ENCODE measurements at regions not wholly inside any gene's neighbourhood (a gene's known extent, or its start where the extent isn't known, plus 50 kb on each side); places are given as distances from the start of the nearest gene placed in this dataset.

DNA sequence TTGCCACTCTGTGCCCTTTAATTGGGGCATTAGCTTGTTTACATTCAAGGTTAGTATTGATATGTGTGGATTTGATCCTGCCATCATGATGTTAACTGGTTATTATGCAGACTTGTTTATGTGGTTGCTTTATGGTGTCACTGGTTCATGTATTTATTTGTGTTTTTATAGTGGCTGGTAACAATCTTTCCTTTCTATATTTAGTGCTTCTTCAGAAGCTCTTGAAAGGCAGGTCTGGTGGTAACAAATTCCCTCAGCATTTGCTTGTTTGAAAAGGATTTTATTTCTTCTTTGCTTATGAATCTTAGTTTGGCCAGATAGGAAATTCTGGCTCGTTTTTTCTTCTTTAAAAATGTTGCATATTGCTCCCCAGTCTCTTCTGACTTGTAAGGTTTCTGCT lies 215.4 kb downstream of the ZC3H11B start (continued):
- TF ChIP-seq MAFK (IDR thresholded peaks at IDR 0.05; ENCODE audit: partially characterized antibody) (no peak), EP300 (IDR thresholded peaks at IDR 0.05) (no peak), ZNF302 (CRISPR knock-in tag; IDR thresholded peaks at IDR 0.05) (no peak)

DNA sequence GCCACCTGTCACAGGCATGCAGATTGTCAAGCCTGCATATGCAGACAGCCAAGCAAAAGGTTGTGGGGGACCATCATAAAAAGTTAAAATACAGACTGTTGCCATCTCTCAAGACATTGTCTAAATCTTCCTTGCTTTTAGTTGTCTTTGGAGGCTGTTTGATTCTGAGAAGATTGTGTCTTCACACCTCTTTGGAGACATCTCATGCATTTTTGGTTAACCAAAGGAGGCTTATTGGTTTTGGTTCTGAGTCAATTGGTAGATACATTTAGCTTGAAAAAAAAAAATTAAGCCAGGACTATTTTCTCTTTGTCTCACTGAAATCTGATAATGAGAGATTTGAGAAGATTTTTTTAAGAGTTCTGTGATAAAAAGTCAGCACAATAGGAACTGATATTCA lies 217.6 kb downstream of the LYPLAL1 start:
- DNase-seq (ENCODE audit: low read depth in 1 of 2, low spot score in 1 of 2): no peak
- no peak overlapping the region for H3K4me3 ChIP-seq
- TF ChIP-seq MAFK (IDR thresholded peaks at IDR 0.05; ENCODE audit: partially characterized antibody): no peak
- TF ChIP-seq POLR2AphosphoS2 (conservative IDR thresholded peaks at IDR 0.05; ENCODE audit: low read length): no peak
- TF ChIP-seq, protein P1, sequence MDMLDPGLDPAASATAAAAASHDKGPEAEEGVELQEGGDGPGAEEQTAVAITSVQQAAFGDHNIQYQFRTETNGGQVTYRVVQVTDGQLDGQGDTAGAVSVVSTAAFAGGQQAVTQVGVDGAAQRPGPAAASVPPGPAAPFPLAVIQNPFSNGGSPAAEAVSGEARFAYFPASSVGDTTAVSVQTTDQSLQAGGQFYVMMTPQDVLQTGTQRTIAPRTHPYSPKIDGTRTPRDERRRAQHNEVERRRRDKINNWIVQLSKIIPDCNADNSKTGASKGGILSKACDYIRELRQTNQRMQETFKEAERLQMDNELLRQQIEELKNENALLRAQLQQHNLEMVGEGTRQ (IDR thresholded peaks at IDR 0.05): no peak
- no peak for TF ChIP-seq HOXA7 (CRISPR knock-in tag; IDR thresholded peaks at IDR 0.05)
- TF ChIP-seq SREBF2 (IDR thresholded peaks at IDR 0.05): no peak
- no peak for TF ChIP-seq EHF (CRISPR knock-in tag; IDR thresholded peaks at IDR 0.05)
- no peak for TF ChIP-seq MAZ (IDR thresholded peaks at IDR 0.05; ENCODE audit: borderline replicate concordance, low read depth, low read length)
- TF ChIP-seq, protein P2, sequence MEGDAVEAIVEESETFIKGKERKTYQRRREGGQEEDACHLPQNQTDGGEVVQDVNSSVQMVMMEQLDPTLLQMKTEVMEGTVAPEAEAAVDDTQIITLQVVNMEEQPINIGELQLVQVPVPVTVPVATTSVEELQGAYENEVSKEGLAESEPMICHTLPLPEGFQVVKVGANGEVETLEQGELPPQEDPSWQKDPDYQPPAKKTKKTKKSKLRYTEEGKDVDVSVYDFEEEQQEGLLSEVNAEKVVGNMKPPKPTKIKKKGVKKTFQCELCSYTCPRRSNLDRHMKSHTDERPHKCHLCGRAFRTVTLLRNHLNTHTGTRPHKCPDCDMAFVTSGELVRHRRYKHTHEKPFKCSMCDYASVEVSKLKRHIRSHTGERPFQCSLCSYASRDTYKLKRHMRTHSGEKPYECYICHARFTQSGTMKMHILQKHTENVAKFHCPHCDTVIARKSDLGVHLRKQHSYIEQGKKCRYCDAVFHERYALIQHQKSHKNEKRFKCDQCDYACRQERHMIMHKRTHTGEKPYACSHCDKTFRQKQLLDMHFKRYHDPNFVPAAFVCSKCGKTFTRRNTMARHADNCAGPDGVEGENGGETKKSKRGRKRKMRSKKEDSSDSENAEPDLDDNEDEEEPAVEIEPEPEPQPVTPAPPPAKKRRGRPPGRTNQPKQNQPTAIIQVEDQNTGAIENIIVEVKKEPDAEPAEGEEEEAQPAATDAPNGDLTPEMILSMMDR (IDR thresholded peaks at IDR 0.05): no peak
- no peak for TF ChIP-seq ZSCAN20 (CRISPR knock-in tag; IDR thresholded peaks at IDR 0.05)
- TF ChIP-seq POLR2A (IDR thresholded peaks at IDR 0.05; ENCODE audit: low read length): no peak
- no peaks in the 10 kb centered on the region for H3K4me1 ChIP-seq
- no peak for FAIRE-seq
- no peak for ATAC-seq
- POLR2A ChIA-PET: no interaction called here
- CTCF ChIA-PET: no interaction called here
- H3K27ac ChIP-seq: no peak overlapping the region
- H3K4me2 ChIP-seq: no peak overlapping the region
- peaks cover 4% of the 10 kb centered on the region; the same call in 1 of the 3 replicates for H3K9me3 ChIP-seq

DNA sequence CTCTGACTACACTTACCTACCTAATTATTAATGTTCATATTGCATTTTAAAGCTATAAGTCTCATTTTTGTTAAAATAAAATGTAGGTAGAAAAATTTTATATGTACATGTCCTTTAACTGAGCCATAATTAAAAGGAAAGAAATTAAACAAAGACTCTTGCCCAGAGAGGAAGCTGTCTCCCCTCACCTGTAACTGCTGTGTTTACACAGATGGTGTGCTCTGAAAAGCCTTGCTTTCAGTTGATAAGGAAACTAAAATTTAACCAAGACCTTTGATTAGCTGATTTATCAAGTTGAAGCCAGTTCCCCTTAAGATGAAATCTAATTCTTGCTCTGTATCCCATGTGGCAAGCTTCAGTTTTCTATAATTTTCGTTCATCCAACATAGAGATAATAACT lies 213.5 kb downstream of the LYPLAL1 start:
- TF ChIP-seq ZSCAN20 (CRISPR knock-in tag; IDR thresholded peaks at IDR 0.05) (no peak), NR3C1 (IDR thresholded peaks at IDR 0.05) (no peak), JUNB (IDR thresholded peaks at IDR 0.05) (no peak), EHF (CRISPR knock-in tag; IDR thresholded peaks at IDR 0.05) (no peak), FOSL2 (IDR thresholded peaks at IDR 0.05) (no peak), FOSL2 (CRISPR knock-in tag; IDR thresholded peaks at IDR 0.05) (no peak), CHD2 (IDR thresholded peaks at IDR 0.05; ENCODE audit: low read length, partially characterized antibody) (no peak)
- TF ChIP-seq, protein P1 (IDR thresholded peaks at IDR 0.05): no peak
- TF ChIP-seq, protein P3, sequence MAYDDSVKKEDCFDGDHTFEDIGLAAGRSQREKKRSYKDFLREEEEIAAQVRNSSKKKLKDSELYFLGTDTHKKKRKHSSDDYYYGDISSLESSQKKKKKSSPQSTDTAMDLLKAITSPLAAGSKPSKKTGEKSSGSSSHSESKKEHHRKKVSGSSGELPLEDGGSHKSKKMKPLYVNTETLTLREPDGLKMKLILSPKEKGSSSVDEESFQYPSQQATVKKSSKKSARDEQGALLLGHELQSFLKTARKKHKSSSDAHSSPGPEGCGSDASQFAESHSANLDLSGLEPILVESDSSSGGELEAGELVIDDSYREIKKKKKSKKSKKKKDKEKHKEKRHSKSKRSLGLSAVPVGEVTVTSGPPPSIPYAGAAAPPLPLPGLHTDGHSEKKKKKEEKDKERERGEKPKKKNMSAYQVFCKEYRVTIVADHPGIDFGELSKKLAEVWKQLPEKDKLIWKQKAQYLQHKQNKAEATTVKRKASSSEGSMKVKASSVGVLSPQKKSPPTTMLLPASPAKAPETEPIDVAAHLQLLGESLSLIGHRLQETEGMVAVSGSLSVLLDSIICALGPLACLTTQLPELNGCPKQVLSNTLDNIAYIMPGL (CRISPR knock-in tag; IDR thresholded peaks at IDR 0.05; ENCODE audit: borderline replicate concordance): no peak
- TF ChIP-seq, protein P2 (IDR thresholded peaks at IDR 0.05): no peak
- Histone ChIP-seq H3K4me2 (no peak overlapping the region), H3K9me3 (no peaks in the 10 kb centered on the region), H3K4me1 (no peaks in the 10 kb centered on the region), H3K27ac (no peak overlapping the region), H3K4me3 (no peak overlapping the region)
- 44% methylated on average over 1 of the region's 1 CpG for WGBS (ENCODE audit: missing lambda C conversion rate)
- CTCF ChIA-PET: interaction anchor here (1.4 to 1.5 kb wide), 2 partner anchors 17 to 1058 kb away, joined by 3 to 4 read pairs; no protein-coding TSS in a partner anchor
- DNase-seq (ENCODE audit: low read depth in 1 of 2, low spot score in 1 of 2) (no peak), FAIRE-seq (no peak), ATAC-seq (no peak)
- POLR2A ChIA-PET: no interaction called here

Measured in A549 (cell line).